ENCODE measurements at regions not wholly inside any gene's neighbourhood (a gene's known extent, or its start where the extent isn't known, plus 50 kb on each side); places are given as distances from the start of the nearest gene placed in this dataset.

GRCh38 chr19:29321116-29321515, 108.2 kb upstream of the UQCRFS1 start:
- no peaks in the 10 kb centered on the region for H3K4me1 ChIP-seq
- TF ChIP-seq POLR2AphosphoS5 (IDR thresholded peaks at IDR 0.05) (no peak), CTCF (IDR thresholded peaks at IDR 0.05) (no peak), POLR2A (IDR thresholded peaks at IDR 0.05) (no peak), EP300 (IDR thresholded peaks at IDR 0.05) (no peak)
- no peaks in the 10 kb centered on the region for H3K36me3 ChIP-seq
- H3K27ac ChIP-seq, result no peak overlapping the region
- DNase-seq (ENCODE audit: low spot score in 2 of 2), result peak in 1 of 2 donors; percentile 35
- H3K9me3 ChIP-seq, result no peaks in the 10 kb centered on the region
- H3K4me3 ChIP-seq, result no peak overlapping the region
- H3K27me3 ChIP-seq, result peaks cover 17% of the 10 kb centered on the region
- 64% methylated on average over 1 of the region's 1 CpG for WGBS

DNA sequence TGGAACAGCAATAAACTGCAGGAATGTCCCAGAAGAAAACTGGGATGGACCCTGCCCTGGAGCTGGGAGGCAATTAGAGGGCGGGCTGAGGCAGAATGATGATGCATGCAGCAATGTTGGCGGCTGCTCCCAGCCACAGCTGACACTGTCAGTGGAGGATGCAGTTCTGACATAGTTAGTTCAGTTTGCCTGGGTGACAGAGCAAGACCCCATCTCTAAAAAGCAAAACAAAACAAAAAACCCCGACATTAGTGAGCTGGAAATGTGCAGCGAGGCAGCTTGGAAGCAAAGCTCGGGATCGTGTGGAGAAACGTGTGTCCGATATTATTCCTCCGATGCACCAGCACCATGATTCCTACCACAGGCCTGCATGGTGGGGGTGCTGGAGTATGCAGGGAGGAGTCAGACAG, 110.1 kb upstream of the UQCRFS1 start:
- no peak overlapping the region for H3K27ac ChIP-seq
- peak in 1 of 2 donors; percentile 58 for DNase-seq (ENCODE audit: low spot score in 2 of 2)
- TF ChIP-seq POLR2A (IDR thresholded peaks at IDR 0.05) (no peak), EP300 (IDR thresholded peaks at IDR 0.05) (no peak), POLR2AphosphoS5 (IDR thresholded peaks at IDR 0.05) (no peak), CTCF (IDR thresholded peaks at IDR 0.05) (no peak)

GRCh38 chr19:29323440-29324290, 110.7 kb upstream of the UQCRFS1 start:
- peak in 1 of 2 donors; percentile 44 for DNase-seq (ENCODE audit: low spot score in 2 of 2)
- WGBS, result 72% methylated on average over 10 of the region's 15 CpGs

More for the DNA sequence above, 110.1 kb upstream of the UQCRFS1 start:
- H3K9me3 ChIP-seq, result no peaks in the 10 kb centered on the region
- H3K36me3 ChIP-seq, result no peaks in the 10 kb centered on the region
- no peak overlapping the region for H3K4me3 ChIP-seq
- H3K27me3 ChIP-seq, result peaks cover 13% of the 10 kb centered on the region
- no peaks in the 10 kb centered on the region for H3K4me1 ChIP-seq
- WGBS, result 63% methylated on average over 9 of the region's 9 CpGs

GRCh38 chr19:29324291-29324680, 111.3 kb upstream of the UQCRFS1 start:
- no peaks in the 10 kb centered on the region for H3K9me3 ChIP-seq
- H3K27ac ChIP-seq, result no peak overlapping the region
- TF ChIP-seq EP300 (IDR thresholded peaks at IDR 0.05) (no peak), POLR2A (IDR thresholded peaks at IDR 0.05) (no peak), CTCF (IDR thresholded peaks at IDR 0.05) (no peak), POLR2AphosphoS5 (IDR thresholded peaks at IDR 0.05) (no peak)
- H3K4me3 ChIP-seq, result no peak overlapping the region
- 89% methylated on average over 8 of the region's 8 CpGs for WGBS
- no peaks in the 10 kb centered on the region for H3K36me3 ChIP-seq
- peaks cover 13% of the 10 kb centered on the region for H3K27me3 ChIP-seq
- H3K4me1 ChIP-seq, result no peaks in the 10 kb centered on the region
- peak in 1 of 2 donors; percentile 61 for DNase-seq (ENCODE audit: low spot score in 2 of 2)

More at GRCh38 chr19:29323440-29324290, 110.7 kb upstream of the UQCRFS1 start:
- H3K4me1 ChIP-seq, result no peaks in the 10 kb centered on the region
- no peaks in the 10 kb centered on the region for H3K9me3 ChIP-seq
- H3K27me3 ChIP-seq, result peaks cover 13% of the 10 kb centered on the region
- no peak overlapping the region for H3K4me3 ChIP-seq
- TF ChIP-seq POLR2A (IDR thresholded peaks at IDR 0.05) (no peak), EP300 (IDR thresholded peaks at IDR 0.05) (no peak), CTCF (IDR thresholded peaks at IDR 0.05) (no peak), POLR2AphosphoS5 (IDR thresholded peaks at IDR 0.05) (no peak)
- no peak overlapping the region for H3K27ac ChIP-seq
- no peaks in the 10 kb centered on the region for H3K36me3 ChIP-seq

GRCh38 chr19:29324717-29325116, 111.8 kb upstream of the UQCRFS1 start:
- DNase-seq (ENCODE audit: low spot score in 2 of 2), result peak in 1 of 2 donors; percentile 48
- H3K4me3 ChIP-seq, result no peak overlapping the region
- H3K4me1 ChIP-seq, result no peaks in the 10 kb centered on the region
- TF ChIP-seq POLR2A (IDR thresholded peaks at IDR 0.05), result no peak
- TF ChIP-seq EP300 (IDR thresholded peaks at IDR 0.05), result no peak
- no peak for TF ChIP-seq CTCF (IDR thresholded peaks at IDR 0.05)
- TF ChIP-seq POLR2AphosphoS5 (IDR thresholded peaks at IDR 0.05), result no peak
- no peaks in the 10 kb centered on the region for H3K36me3 ChIP-seq
- 90% methylated on average over 6 of the region's 6 CpGs for WGBS
- no peaks in the 10 kb centered on the region for H3K9me3 ChIP-seq
- H3K27me3 ChIP-seq, result peaks cover 13% of the 10 kb centered on the region
- H3K27ac ChIP-seq, result no peak overlapping the region
